ENCODE measurements at regions not wholly inside any gene's neighbourhood (a gene's known extent, or its start where the extent isn't known, plus 50 kb on each side); places are given as distances from the start of the nearest gene placed in this dataset.

GRCh38 chr11:116539211-116539610 is 233.6 kb downstream of the BUD13 start:
- TF ChIP-seq CTCF (IDR thresholded peaks at IDR 0.05) (no peak), POLR2A (IDR thresholded peaks at IDR 0.05) (no peak)
